Mucosa of descending colon (tissue), 3 donors: ENCODE measurements at regions not wholly inside any gene's neighbourhood (a gene's known extent, or its start where the extent isn't known, plus 50 kb on each side); places are given as distances from the start of the nearest gene placed in this dataset.

Source experiments
- ATAC-seq: fragments of 200-7000 bp; cut with Tn5 transposase; one replicate; pipeline ENCODE4 v1.9.1; 2020; ENCODE audit warnings: mild to moderate bottlenecking, moderate library complexity
- DNase-seq, 3 donors: peaks; one replicate each; pipeline ENCODE4 v3.0.0-alpha.2; 2020
- H3K36me3 ChIP-seq: fragments of 200-600 bp; one replicate; pipeline ENCODE4 v1.8.0; 2021; ENCODE audit warnings: low read depth, mild to moderate bottlenecking
- H3K4me1 ChIP-seq: fragments of 200-600 bp; one replicate; pipeline ENCODE4 v1.8.0; 2021; ENCODE audit warnings: low read depth, mild to moderate bottlenecking
- H3K4me3 ChIP-seq: fragments of 200-600 bp; one replicate; pipeline ENCODE4 v1.8.0; 2021; ENCODE audit warnings: mild to moderate bottlenecking
- H3K9me3 ChIP-seq: fragments of 200-600 bp; one replicate; pipeline ENCODE4 v1.8.0; 2021; ENCODE audit warnings: mild to moderate bottlenecking
- intact Hi-C, 2 donors: fragments of 100-400 bp; cut with DNase I in 1 of 2; cut with micrococcal nuclease in 1 of 2; formaldehyde crosslinking; loops; one replicate each; pipeline versions ENCODE4 v1.11.0 to v1.11.1; 2022; cut with DNase I, micrococcal nuclease
- TF ChIP-seq, protein P1 (sequence below): fragments of 200-600 bp; IDR thresholded peaks from one replicate; pipeline ENCODE4 v1.8.0; 2022; ENCODE audit warnings: antibody characterized with exemption, mild to moderate bottlenecking
- donor health status: DM: no; HTN: no; CAD: no; lungs with moderate emphysema.
- donor health status: DM: no; HTN: no; CAD: no.
- donor health status: DM: no; HTN: yes; CAD: no.

DNA sequence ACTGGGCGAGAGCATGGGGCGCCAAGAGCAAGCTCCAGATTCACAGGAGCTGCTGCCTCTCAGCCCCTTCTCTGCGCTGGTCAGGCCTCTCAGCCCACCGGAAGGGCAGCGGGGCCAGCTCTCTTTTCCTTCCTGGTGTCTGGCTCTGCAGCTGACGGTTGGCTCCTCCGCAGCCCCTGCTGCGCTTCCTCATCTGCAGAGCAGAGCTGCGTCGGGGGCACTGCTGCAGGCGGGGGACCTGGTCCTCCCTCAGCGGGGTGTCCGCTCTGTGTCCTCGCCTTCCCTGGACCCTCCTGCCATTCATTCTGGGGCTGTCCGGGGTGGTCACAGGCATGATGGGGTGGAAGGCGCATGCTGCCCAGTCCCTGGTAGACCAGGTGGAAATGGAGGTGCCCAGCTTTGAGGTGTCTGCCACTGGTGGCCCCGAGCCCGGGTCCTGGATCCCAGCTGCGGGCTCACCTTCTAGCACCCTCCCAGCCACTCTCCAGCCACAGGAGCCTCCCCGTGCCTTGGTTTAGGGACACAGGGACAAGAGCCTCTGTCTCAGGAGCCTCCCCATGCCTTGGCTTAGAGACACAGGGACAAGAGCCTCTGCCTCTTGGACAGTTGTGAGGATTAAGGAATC is 84.8 kb downstream of the IRF8 start:
- ATAC-seq (no peak), DNase-seq (peak in 1 of 3 donors; percentile 51)
- H3K9me3 ChIP-seq = no peaks in the 10 kb centered on the region
- no peak overlapping the region for H3K4me3 ChIP-seq
- H3K4me1 ChIP-seq = peaks cover 36% of the 10 kb centered on the region
- TF ChIP-seq, protein P1, sequence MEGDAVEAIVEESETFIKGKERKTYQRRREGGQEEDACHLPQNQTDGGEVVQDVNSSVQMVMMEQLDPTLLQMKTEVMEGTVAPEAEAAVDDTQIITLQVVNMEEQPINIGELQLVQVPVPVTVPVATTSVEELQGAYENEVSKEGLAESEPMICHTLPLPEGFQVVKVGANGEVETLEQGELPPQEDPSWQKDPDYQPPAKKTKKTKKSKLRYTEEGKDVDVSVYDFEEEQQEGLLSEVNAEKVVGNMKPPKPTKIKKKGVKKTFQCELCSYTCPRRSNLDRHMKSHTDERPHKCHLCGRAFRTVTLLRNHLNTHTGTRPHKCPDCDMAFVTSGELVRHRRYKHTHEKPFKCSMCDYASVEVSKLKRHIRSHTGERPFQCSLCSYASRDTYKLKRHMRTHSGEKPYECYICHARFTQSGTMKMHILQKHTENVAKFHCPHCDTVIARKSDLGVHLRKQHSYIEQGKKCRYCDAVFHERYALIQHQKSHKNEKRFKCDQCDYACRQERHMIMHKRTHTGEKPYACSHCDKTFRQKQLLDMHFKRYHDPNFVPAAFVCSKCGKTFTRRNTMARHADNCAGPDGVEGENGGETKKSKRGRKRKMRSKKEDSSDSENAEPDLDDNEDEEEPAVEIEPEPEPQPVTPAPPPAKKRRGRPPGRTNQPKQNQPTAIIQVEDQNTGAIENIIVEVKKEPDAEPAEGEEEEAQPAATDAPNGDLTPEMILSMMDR = no peak
- H3K36me3 ChIP-seq = no peaks in the 10 kb centered on the region
- intact Hi-C loops = loop anchor here in 1 of 2 donors (10.0 kb wide), 1 partner anchor 89 kb away; the partner anchor contains the start of gene IRF8

DNA sequence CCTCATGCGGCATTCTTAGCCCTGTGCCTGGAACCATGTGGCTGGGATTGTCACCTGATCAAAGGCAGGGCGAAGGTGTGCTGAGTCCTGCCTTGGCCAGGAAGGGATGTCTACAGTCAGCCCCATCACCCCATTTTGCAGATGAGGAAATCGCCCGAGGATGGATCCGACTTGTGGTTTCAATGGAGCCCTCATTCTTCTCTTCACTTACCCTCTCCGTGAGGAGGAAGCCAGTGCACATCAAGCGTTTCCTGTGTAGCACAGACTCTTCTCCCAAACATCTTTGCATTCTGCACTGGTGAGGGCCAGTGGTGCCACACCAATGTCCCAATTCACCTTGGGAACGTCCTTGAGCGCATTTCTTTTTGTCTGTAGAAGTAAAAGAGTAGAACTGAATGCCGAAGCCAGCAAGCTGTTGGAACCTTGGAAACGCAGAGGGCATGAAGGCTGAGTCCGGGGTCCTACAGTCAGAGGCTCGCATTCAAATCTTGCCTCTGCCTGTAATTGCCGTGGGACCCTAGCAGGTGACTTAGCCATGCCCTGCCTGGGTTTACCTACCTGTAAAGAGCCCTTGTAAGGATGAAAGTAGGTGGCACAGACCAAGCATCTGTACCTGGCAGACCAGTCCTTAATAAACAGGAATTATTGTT is 85.4 kb downstream of the IRF8 start:
- intact Hi-C loops = loop anchor here in 1 of 2 donors (10.0 kb wide), 1 partner anchor 90 kb away; the partner anchor contains the start of gene IRF8
- Histone ChIP-seq H3K4me3 (no peak overlapping the region), H3K9me3 (no peaks in the 10 kb centered on the region), H3K4me1 (peaks cover 34% of the 10 kb centered on the region), H3K36me3 (no peaks in the 10 kb centered on the region)
- no peak for DNase-seq
- TF ChIP-seq, protein P1 = no peak
- no peak for ATAC-seq

DNA sequence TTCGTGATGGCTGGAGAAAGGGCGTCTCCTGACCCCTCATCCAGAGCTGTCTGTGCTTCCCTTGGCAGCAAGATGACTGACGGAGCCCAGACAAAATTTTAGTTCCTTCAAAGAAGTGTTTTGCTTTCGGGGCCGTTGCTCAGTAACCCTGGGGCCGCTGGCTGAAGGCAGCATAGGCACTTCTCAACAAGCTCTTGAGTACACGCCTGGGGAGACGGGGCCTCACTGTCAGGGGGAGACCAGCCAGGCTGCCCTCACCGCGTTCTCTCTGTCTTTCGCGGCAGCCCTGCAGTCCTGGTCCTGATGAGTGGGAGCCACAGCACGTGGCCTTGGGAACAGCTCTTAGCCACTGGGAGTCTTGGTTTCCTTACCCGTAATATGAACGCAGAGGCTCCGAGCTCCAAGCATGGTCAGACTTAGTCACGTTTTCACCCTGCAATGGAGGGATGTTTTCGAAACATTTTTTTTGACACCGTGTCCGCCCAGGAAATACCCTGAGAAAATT is 86.0 kb downstream of the IRF8 start:
- ATAC-seq (peak; percentile 45), DNase-seq (peak in 2 of 3 donors; percentile 53 to 59)
- intact Hi-C loops = loop anchor here (5.0 to 10.0 kb wide), 2 partner anchors 90 to 163 kb away; partner anchors contain the start of gene IRF8 (in 1 of the 2)
- no peak overlapping the region for H3K4me3 ChIP-seq
- TF ChIP-seq, protein P1 = no peak
- no peaks in the 10 kb centered on the region for H3K36me3 ChIP-seq
- H3K4me1 ChIP-seq = peaks cover 29% of the 10 kb centered on the region
- H3K9me3 ChIP-seq = no peaks in the 10 kb centered on the region

DNA sequence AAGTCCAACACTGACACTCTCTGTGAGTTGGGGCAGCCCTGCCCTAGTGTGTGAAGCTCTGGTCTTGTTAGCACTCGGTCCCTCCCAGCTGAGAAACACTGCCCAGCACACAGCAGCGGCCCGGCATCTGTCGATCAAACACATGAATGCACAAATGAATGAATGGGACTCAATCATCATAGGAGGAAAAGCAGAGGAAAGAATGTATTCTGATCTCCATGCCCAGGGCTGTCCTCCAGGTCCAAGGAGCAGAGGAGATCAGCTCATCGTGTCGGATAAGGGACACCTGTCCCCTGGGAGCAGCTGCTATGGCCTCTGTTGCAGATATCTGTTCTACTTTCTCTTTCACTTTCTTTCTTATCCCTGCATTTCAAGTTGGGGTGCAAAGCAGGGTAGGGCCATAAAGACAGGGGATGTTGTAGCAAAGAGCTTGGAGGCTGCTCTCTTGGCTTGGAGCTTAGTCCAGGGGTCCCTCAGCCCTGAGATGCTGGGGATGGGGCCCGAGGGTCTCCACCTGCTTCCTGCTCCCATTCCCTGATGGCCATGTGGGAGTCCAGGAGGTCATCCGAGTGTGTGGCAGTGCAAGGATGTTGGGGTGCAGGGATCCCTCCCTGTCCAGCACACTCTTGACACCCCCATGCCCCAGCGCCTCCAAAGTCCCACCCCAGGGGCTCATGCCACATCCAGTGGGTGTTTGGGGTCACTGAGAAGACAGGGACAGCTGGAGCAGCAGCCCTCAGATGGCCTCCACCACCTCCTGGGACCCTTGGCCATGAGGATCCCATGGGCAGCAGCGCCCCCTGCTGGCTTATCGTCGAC is 88.2 kb downstream of the IRF8 start:
- TF ChIP-seq, protein P1 = no peak
- ATAC-seq (peak; percentile 76), DNase-seq (peak in 2 of 3 donors; percentile 62 to 68)
- intact Hi-C loops = loop anchor here (5.0 to 10.0 kb wide), 2 partner anchors 92 to 165 kb away; partner anchors contain the start of gene IRF8 (in 1 of the 2)
- no peak overlapping the region for H3K4me3 ChIP-seq
- H3K36me3 ChIP-seq = no peaks in the 10 kb centered on the region
- peaks cover 29% of the 10 kb centered on the region for H3K4me1 ChIP-seq
- no peaks in the 10 kb centered on the region for H3K9me3 ChIP-seq

DNA sequence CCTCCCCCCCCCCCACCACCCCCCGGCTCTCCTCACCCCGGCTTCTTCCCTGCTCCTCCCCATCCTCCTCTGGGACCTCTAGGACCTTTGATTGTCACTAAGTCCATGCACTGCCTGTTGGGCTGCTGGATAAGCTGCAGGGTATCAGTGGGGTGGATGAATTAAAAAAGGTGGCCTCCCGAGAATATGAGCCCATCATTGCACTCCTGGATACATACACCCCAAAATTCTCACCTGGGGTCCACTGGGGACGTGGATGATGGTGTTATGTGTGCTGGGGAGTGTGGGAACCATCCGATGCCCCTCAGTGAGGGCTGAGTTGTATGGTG is 88.8 kb downstream of the IRF8 start:
- ATAC-seq (no peak), DNase-seq (no peak)
- Histone ChIP-seq H3K4me3 (no peak overlapping the region), H3K9me3 (no peaks in the 10 kb centered on the region), H3K4me1 (peaks cover 29% of the 10 kb centered on the region), H3K36me3 (no peaks in the 10 kb centered on the region)
- TF ChIP-seq, protein P1 = no peak
- intact Hi-C loops = loop anchor here (5.0 to 10.0 kb wide), 2 partner anchors 93 to 165 kb away; partner anchors contain the start of gene IRF8 (in 1 of the 2)
